OCI-LY3 (cell line): ENCODE measurements at regions not wholly inside any gene's neighbourhood (a gene's known extent, or its start where the extent isn't known, plus 50 kb on each side); places are given as distances from the start of the nearest gene placed in this dataset.

Experiments used
- CTCF ChIP-seq: fragments of 200-600, 300-600 bp; sonication (generic); IDR thresholded peaks from 2 replicates; pipeline ENCODE4 v1.5.1; 2014; ENCODE audit warnings: antibody characterized with exemption, low read length, low read depth
- EZH2phosphoT487 ChIP-seq: fragments of 200-600 bp; shearing (Covaris generic); IDR thresholded peaks from 2 replicates; pipeline ENCODE4 v1.6.1; 2018; ENCODE audit warnings: antibody characterized with exemption, mixed run types, low read depth

GRCh38 chr20:21956591-21956990 lies 251.1 kb downstream of the PAX1 start:
- TF ChIP-seq CTCF (no peak), EZH2phosphoT487 (no peak)
